Testis (tissue), 2 donors: ENCODE measurements at regions not wholly inside any gene's neighbourhood (a gene's known extent, or its start where the extent isn't known, plus 50 kb on each side); places are given as distances from the start of the nearest gene placed in this dataset.

ENCODE experiments used
- POLR2A ChIP-seq: fragments of 450-650 bp; IDR thresholded peaks from one replicate; pipeline ENCODE4 v1.6.1; 2017; ENCODE audit warnings: antibody characterized with exemption, mild to moderate bottlenecking, moderate library complexity
- TF ChIP-seq, protein P1 (sequence below), 3 experiments: fragments of 450-650 bp in 2 of 3; fragments of 200-600 bp in 1 of 3; sonication (generic) in 1 of 3; IDR thresholded peaks; one replicate each; pipeline ENCODE4 v1.5.1; 2016 to 2019; ENCODE audit warnings: antibody characterized with exemption in 3 of 3, mild to moderate bottlenecking in 2 of 3, moderate library complexity in 1 of 3

DNA sequence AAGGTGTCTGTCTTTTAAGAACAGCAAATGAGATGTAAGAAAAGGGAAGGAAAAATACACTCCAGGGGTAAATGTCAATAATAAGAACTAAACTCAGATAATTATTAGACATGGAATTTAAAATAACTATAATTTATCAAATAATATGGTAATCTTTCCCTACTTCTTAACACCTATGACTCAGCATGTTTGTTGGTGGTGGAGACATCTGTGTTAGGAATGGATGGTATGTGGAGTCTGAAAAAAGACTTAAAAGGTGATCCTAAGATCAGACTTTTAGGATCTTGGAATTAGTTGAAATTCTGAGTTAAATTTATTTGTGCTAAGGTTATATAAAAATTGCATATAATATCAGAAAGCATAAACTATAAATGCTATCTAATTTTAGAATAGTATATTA, 915.1 kb downstream of the SLITRK5 start:
- TF ChIP-seq, protein P1, sequence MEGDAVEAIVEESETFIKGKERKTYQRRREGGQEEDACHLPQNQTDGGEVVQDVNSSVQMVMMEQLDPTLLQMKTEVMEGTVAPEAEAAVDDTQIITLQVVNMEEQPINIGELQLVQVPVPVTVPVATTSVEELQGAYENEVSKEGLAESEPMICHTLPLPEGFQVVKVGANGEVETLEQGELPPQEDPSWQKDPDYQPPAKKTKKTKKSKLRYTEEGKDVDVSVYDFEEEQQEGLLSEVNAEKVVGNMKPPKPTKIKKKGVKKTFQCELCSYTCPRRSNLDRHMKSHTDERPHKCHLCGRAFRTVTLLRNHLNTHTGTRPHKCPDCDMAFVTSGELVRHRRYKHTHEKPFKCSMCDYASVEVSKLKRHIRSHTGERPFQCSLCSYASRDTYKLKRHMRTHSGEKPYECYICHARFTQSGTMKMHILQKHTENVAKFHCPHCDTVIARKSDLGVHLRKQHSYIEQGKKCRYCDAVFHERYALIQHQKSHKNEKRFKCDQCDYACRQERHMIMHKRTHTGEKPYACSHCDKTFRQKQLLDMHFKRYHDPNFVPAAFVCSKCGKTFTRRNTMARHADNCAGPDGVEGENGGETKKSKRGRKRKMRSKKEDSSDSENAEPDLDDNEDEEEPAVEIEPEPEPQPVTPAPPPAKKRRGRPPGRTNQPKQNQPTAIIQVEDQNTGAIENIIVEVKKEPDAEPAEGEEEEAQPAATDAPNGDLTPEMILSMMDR (IDR thresholded peaks at IDR 0.05) = no peak
- no peak for TF ChIP-seq POLR2A
